ENCODE measurements at regions not wholly inside any gene's neighbourhood (a gene's known extent, or its start where the extent isn't known, plus 50 kb on each side); places are given as distances from the start of the nearest gene placed in this dataset.

DNA sequence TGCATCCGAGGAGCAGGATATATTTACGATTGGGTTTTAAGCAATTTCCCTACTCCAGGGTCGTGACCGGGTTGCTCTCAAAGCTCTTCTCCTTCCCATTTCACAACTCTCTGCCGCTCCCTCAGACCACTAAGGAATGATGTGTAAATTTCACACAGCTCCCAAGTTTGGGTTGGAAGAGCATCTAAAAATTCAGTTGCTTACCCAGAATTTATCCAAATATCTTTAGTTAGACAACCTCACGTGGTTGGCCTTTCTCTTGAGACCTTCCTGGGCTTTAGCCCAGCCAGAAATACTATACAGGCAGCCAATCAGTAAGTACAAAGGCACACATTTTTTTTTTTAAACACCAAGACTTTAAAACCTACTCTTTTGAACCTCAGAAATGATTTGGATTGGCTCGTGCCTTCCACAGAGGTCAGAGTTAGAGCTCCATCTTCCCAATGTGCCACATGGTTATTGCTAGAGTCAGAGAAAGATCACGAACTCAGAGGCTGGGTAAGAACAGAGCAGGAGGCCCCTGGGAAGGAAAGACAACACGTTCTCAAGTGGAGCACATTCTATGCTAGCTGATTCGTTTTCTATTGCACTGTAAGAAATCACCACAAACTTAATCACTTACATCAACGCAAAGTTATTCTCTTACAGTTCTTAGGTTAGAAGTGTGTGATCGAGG is 335.4 kb upstream of the MGMT start:
- Histone ChIP-seq H3K9me3 (ENCODE audit: control insufficient read depth in 2 of 2, low read length in 2 of 2) (no peaks in the 10 kb centered on the region), H3K9ac (ENCODE audit: low read length in 2 of 2) (no peak overlapping the region), H3K4me3 (ENCODE audit: low read length in 2 of 2) (no peak overlapping the region), H3K36me3 (ENCODE audit: control insufficient read depth in 2 of 2, insufficient read depth in 2 of 2, low read length in 2 of 2) (no peaks in the 10 kb centered on the region), H3K4me1 (ENCODE audit: control insufficient read depth, insufficient read depth, low read length) (peaks cover 5% of the 10 kb centered on the region), H3K27me3 (ENCODE audit: control insufficient read depth in 1 of 2, insufficient read depth in 2 of 2, low read length in 2 of 2) (peaks cover 2 to 6% of the 10 kb centered on the region in 2 donors), H3K27ac (ENCODE audit: low read length) (no peak overlapping the region)

DNA sequence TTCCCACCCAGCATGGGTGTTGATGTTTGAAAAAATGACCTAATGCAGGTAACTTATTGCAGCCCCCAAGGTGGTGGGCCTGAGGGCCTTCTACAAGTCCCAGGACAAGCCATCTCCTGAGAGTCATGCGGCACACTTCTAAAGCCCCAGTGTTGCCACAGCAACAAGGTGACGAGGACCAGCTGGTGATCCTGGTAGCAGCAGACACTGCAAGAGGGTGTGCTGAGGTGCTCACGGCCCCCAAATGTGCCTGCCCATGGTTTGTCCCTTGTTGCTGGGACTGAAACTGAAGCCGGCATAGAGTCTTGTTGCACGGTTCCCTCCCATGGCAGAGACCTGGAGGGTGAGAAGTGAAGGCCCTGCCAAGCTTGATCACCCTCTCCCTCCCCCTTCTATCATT is 333.2 kb upstream of the MGMT start:
- Histone ChIP-seq H3K36me3 (ENCODE audit: control insufficient read depth in 2 of 2, insufficient read depth in 2 of 2, low read length in 2 of 2) (no peaks in the 10 kb centered on the region), H3K9ac (ENCODE audit: low read length in 2 of 2) (no peak overlapping the region), H3K27ac (ENCODE audit: low read length) (no peak overlapping the region), H3K27me3 (ENCODE audit: control insufficient read depth in 1 of 2, insufficient read depth in 2 of 2, low read length in 2 of 2) (peaks cover 2 to 12% of the 10 kb centered on the region in 2 donors), H3K4me1 (ENCODE audit: control insufficient read depth, insufficient read depth, low read length) (peaks cover 5% of the 10 kb centered on the region), H3K9me3 (ENCODE audit: control insufficient read depth in 2 of 2, low read length in 2 of 2) (no peaks in the 10 kb centered on the region), H3K4me3 (ENCODE audit: low read length in 2 of 2) (no peak overlapping the region)

DNA sequence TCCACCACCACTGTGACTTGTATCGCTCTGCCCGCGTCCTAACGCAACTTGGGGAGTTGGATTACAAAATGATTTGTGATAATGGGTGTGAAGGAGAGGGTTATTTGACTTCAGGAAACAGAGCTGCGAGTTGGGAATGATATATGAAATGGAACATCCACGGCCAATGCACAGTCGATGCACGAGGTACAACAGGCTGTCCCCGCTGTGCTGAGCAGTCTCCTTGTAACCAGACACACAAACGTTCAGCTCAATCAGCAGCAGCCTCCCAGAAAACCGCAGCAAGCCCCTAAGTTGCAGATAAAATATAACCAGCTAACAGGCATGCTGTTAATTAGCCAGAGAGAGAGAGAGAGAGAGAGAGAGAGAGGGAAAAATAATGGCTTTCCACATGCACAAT is 332.7 kb upstream of the MGMT start:
- H3K27me3 ChIP-seq (ENCODE audit: control insufficient read depth in 1 of 2, insufficient read depth in 2 of 2, low read length in 2 of 2) = peaks cover 2 to 12% of the 10 kb centered on the region in 2 donors
- H3K9ac ChIP-seq (ENCODE audit: low read length in 2 of 2) = no peak overlapping the region
- H3K27ac ChIP-seq (ENCODE audit: low read length) = no peak overlapping the region
- H3K36me3 ChIP-seq (ENCODE audit: control insufficient read depth in 2 of 2, insufficient read depth in 2 of 2, low read length in 2 of 2) = no peaks in the 10 kb centered on the region
- H3K4me3 ChIP-seq (ENCODE audit: low read length in 2 of 2) = no peak overlapping the region
- H3K4me1 ChIP-seq (ENCODE audit: control insufficient read depth, insufficient read depth, low read length) = peaks cover 5% of the 10 kb centered on the region
- H3K9me3 ChIP-seq (ENCODE audit: control insufficient read depth in 2 of 2, low read length in 2 of 2) = no peaks in the 10 kb centered on the region

DNA sequence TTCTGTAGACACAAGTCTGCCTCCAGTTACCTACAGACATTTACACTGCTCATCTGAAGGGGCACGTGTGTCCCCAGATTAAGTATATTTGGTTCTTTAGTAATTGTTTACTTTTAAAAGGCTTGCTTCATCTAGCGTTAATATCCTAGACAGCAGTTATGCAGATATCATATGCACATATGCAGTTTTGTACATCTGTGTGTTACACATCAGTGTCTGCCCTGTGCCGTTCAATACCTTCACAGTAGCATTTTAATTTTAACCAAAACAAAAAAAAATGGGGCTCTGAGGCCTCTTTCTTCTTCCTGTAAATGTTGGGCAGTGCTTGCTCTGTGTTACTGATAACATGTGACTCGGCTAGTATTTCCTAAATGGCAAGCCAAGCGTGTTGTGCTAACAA is 331.4 kb upstream of the MGMT start:
- Histone ChIP-seq H3K27ac (ENCODE audit: low read length) (no peak overlapping the region), H3K4me1 (ENCODE audit: control insufficient read depth, insufficient read depth, low read length) (peaks cover 5% of the 10 kb centered on the region), H3K36me3 (ENCODE audit: control insufficient read depth in 2 of 2, insufficient read depth in 2 of 2, low read length in 2 of 2) (no peaks in the 10 kb centered on the region), H3K9ac (ENCODE audit: low read length in 2 of 2) (no peak overlapping the region), H3K4me3 (ENCODE audit: low read length in 2 of 2) (no peak overlapping the region), H3K27me3 (ENCODE audit: control insufficient read depth in 1 of 2, insufficient read depth in 2 of 2, low read length in 2 of 2) (peaks cover 0 to 12% of the 10 kb centered on the region in 2 donors), H3K9me3 (ENCODE audit: control insufficient read depth in 2 of 2, low read length in 2 of 2) (no peaks in the 10 kb centered on the region)

DNA sequence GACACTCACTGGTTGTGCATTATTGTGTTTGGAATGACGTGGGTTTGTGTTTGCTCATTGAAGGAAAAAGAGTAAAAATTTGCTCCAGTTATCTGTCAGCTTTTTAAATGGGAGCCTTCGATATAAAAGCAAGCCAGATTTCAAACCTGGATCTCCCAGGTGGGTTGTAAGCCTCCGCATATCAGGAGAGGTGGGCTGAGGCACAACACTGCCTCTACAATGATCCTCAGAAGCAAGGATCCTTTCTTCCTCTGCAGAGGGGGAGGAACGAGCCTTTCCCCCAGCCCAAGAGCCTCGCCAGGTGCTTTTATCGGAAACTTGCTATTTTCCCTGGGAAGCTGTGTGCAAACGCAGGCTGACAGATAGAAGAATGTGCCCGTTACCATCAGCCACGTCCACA is 331.0 kb upstream of the MGMT start:
- Histone ChIP-seq H3K4me3 (ENCODE audit: low read length in 2 of 2) (no peak overlapping the region), H3K27me3 (ENCODE audit: control insufficient read depth in 1 of 2, insufficient read depth in 2 of 2, low read length in 2 of 2) (peaks cover 0 to 12% of the 10 kb centered on the region in 2 donors), H3K9me3 (ENCODE audit: control insufficient read depth in 2 of 2, low read length in 2 of 2) (no peaks in the 10 kb centered on the region), H3K36me3 (ENCODE audit: control insufficient read depth in 2 of 2, insufficient read depth in 2 of 2, low read length in 2 of 2) (no peaks in the 10 kb centered on the region), H3K9ac (ENCODE audit: low read length in 2 of 2) (no peak overlapping the region), H3K4me1 (ENCODE audit: control insufficient read depth, insufficient read depth, low read length) (peaks cover 3% of the 10 kb centered on the region), H3K27ac (ENCODE audit: low read length) (no peak overlapping the region)

DNA sequence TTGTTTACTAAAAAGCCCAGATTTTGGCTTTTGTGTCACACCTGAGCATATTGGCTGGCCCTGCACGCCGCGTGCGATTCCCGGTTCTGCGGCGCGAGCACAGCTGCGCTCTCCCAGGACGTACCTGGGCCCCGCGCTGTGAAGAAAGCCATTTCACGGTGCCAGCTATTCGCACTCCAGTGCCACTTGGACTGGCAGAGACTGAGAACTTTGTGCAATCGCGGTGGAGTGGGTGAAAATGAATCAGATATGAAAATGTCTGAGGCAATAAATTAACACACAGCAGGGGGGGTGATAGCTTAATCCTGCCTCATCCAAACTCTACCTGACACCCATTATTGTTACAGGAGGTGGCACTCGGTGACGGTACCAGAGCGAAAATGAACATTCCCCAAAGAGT is 330.1 kb upstream of the MGMT start:
- no peaks in the 10 kb centered on the region for H3K9me3 ChIP-seq (ENCODE audit: control insufficient read depth in 2 of 2, low read length in 2 of 2)
- no peak overlapping the region for H3K4me3 ChIP-seq (ENCODE audit: low read length in 2 of 2)
- H3K4me1 ChIP-seq (ENCODE audit: control insufficient read depth, insufficient read depth, low read length) = peaks cover 2% of the 10 kb centered on the region
- H3K9ac ChIP-seq (ENCODE audit: low read length in 2 of 2) = no peak overlapping the region
- H3K27ac ChIP-seq (ENCODE audit: low read length) = no peak overlapping the region
- H3K36me3 ChIP-seq (ENCODE audit: control insufficient read depth in 2 of 2, insufficient read depth in 2 of 2, low read length in 2 of 2) = no peaks in the 10 kb centered on the region
- peaks cover 0 to 12% of the 10 kb centered on the region in 2 donors for H3K27me3 ChIP-seq (ENCODE audit: control insufficient read depth in 1 of 2, insufficient read depth in 2 of 2, low read length in 2 of 2)

DNA sequence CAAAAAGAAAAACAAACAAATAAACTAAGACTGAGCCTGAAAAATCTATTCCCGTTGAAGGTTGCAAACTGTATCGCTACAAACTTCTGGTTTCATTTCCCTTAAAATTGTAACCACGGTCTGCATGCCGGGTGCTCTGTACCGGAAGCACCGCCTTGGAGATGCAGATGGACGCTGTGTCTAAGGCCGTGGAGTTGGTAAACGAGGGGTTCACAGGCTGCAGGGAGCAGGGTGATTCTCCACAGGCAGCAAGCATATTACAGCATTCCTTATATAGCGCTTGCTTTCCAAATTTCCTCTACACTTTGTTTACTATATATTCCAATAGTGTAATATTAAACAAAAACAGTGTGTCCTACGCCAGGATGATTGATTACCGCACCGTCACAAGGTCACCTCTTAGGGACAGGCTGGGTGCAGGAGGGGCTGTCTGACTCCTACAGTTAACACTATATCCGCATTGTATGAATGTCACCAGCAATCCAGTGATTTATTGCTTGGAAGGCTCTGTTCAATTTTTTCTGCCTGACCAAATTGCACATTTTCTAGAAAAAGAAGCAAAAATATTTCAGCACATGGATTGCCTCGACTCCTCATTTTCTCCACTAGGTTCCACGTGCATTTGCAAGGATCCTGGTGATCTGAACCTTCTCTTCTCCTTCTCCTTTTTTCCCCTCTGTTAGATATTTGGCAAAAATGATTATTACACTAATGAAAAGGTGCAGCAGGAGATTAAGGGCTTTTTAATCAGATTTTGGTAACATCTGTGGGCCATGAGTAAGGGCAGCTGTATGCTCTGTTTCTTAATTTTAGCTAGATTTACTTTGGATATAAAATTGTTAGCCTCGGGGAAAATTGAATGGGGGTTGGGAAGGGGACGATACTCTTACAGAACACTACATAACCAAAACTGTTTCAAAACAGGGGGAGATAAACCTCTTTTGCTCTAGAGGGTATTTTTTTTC is 325.8 kb upstream of the MGMT start:
- H3K4me1 ChIP-seq (ENCODE audit: control insufficient read depth, insufficient read depth, low read length) = peaks cover 2% of the 10 kb centered on the region
- peak overlapping the region in 1 of 2 donors; percentile 15 for H3K4me3 ChIP-seq (ENCODE audit: low read length in 2 of 2)
- H3K9ac ChIP-seq (ENCODE audit: low read length in 2 of 2) = no peak overlapping the region
- no peak overlapping the region for H3K27ac ChIP-seq (ENCODE audit: low read length)
- H3K36me3 ChIP-seq (ENCODE audit: control insufficient read depth in 2 of 2, insufficient read depth in 2 of 2, low read length in 2 of 2) = no peaks in the 10 kb centered on the region
- H3K9me3 ChIP-seq (ENCODE audit: control insufficient read depth in 2 of 2, low read length in 2 of 2) = no peaks in the 10 kb centered on the region
- H3K27me3 ChIP-seq (ENCODE audit: control insufficient read depth in 1 of 2, insufficient read depth in 2 of 2, low read length in 2 of 2) = peaks cover 0 to 6% of the 10 kb centered on the region in 2 donors

DNA sequence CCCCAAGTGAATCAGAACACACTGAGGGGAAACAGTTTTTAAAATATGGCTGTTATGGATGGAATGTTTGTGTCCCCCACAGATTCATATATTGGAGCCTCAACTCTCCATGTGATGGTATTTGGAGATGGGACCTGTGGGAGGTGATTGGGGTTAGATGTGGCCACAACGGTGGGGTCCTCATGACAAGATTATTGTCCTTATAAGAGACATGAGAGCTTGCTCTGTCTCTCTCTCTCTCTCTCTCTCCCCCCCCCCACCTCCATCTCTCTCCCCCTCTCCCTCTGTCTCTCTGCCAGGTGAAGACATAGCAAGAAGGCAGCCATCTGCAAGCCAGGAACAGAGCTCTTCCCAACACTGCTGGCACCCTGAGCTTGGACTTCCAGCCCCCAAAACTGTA is 315.8 kb upstream of the MGMT start:
- Histone ChIP-seq H3K27me3 (ENCODE audit: control insufficient read depth in 1 of 2, insufficient read depth in 2 of 2, low read length in 2 of 2) (peaks cover 0 to 2% of the 10 kb centered on the region in 2 donors), H3K36me3 (ENCODE audit: control insufficient read depth in 2 of 2, insufficient read depth in 2 of 2, low read length in 2 of 2) (no peaks in the 10 kb centered on the region), H3K4me1 (ENCODE audit: control insufficient read depth, insufficient read depth, low read length) (no peaks in the 10 kb centered on the region), H3K27ac (ENCODE audit: low read length) (no peak overlapping the region), H3K4me3 (ENCODE audit: low read length in 2 of 2) (no peak overlapping the region), H3K9ac (ENCODE audit: low read length in 2 of 2) (no peak overlapping the region), H3K9me3 (ENCODE audit: control insufficient read depth in 2 of 2, low read length in 2 of 2) (peaks cover 0 to 4% of the 10 kb centered on the region in 2 donors)

DNA sequence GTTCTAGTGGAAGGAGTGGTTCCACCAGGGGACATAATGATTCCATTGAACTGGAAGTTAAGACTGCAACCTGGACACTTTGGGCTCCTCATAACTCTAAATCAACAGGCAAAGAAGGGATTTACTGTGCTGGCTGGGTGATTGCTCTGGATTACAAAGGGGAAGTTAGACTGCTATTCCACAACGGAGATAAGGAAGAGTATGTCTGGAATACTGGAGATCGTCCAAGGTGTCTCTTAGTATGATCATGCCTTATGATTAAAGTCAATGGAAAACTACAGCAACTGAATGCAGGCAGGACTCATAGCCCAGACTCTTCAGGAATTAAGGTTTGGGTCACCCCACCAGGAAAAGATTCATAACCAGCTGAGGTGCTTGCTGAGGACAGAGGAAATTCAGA is 310.6 kb upstream of the MGMT start:
- peaks cover 3 to 8% of the 10 kb centered on the region in 2 donors for H3K9me3 ChIP-seq (ENCODE audit: control insufficient read depth in 2 of 2, low read length in 2 of 2)
- H3K4me1 ChIP-seq (ENCODE audit: control insufficient read depth, insufficient read depth, low read length) = no peaks in the 10 kb centered on the region
- no peaks in the 10 kb centered on the region for H3K27me3 ChIP-seq (ENCODE audit: control insufficient read depth in 1 of 2, insufficient read depth in 2 of 2, low read length in 2 of 2)
- H3K9ac ChIP-seq (ENCODE audit: low read length in 2 of 2) = no peak overlapping the region
- no peaks in the 10 kb centered on the region for H3K36me3 ChIP-seq (ENCODE audit: control insufficient read depth in 2 of 2, insufficient read depth in 2 of 2, low read length in 2 of 2)
- no peak overlapping the region for H3K27ac ChIP-seq (ENCODE audit: low read length)
- H3K4me3 ChIP-seq (ENCODE audit: low read length in 2 of 2) = no peak overlapping the region

DNA sequence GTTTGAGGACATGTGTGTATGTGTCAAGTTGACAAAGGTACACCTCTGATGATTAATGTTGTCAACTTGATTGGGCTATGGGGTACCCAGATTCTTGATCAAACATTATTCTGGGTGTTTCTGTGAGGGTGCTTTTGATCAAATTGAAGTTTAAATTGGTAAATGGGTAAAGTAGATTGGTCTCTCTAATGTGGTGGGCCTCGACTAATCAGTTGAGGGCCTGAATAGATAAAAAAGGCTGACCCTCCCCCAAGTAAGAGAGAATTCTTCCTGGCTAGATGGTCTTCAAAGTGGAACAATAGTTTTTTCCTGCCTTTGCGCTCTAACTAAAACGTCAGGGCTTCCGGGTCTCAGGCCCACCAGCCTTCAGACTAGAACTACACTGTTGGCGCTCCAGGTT is 309.9 kb upstream of the MGMT start:
- no peaks in the 10 kb centered on the region for H3K36me3 ChIP-seq (ENCODE audit: control insufficient read depth in 2 of 2, insufficient read depth in 2 of 2, low read length in 2 of 2)
- H3K9ac ChIP-seq (ENCODE audit: low read length in 2 of 2) = no peak overlapping the region
- peaks cover 4 to 8% of the 10 kb centered on the region in 2 donors for H3K9me3 ChIP-seq (ENCODE audit: control insufficient read depth in 2 of 2, low read length in 2 of 2)

DNA sequence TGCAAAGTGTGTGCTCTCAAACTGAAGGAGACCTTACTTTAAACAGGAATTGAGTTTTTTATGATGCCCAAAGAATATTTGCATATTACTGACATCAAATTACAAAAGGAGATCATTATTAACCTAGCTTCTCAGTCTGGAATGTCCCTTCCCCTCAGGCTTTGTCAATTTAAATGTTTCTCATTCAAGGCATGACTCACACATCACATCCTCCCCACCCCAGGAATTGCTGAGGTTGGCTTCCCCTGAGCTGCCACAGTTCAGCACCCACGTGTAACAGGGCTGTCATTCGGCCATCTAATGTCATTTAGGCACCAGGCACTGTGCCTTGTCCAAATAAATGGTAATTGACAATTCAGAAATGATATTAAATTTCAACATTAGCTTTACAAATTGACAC is 305.9 kb upstream of the MGMT start:
- no peaks in the 10 kb centered on the region for H3K36me3 ChIP-seq (ENCODE audit: control insufficient read depth in 2 of 2, insufficient read depth in 2 of 2, low read length in 2 of 2)
- H3K9me3 ChIP-seq (ENCODE audit: control insufficient read depth in 2 of 2, low read length in 2 of 2) = peaks cover 4% of the 10 kb centered on the region in 2 donors
- no peaks in the 10 kb centered on the region for H3K27me3 ChIP-seq (ENCODE audit: control insufficient read depth in 1 of 2, insufficient read depth in 2 of 2, low read length in 2 of 2)
- no peaks in the 10 kb centered on the region for H3K4me1 ChIP-seq (ENCODE audit: control insufficient read depth, insufficient read depth, low read length)
- H3K27ac ChIP-seq (ENCODE audit: low read length) = no peak overlapping the region
- H3K9ac ChIP-seq (ENCODE audit: low read length in 2 of 2) = no peak overlapping the region
- H3K4me3 ChIP-seq (ENCODE audit: low read length in 2 of 2) = no peak overlapping the region

More for the DNA sequence above, 309.9 kb upstream of the MGMT start:
- H3K4me1 ChIP-seq (ENCODE audit: control insufficient read depth, insufficient read depth, low read length) = no peaks in the 10 kb centered on the region
- no peaks in the 10 kb centered on the region for H3K27me3 ChIP-seq (ENCODE audit: control insufficient read depth in 1 of 2, insufficient read depth in 2 of 2, low read length in 2 of 2)
- no peak overlapping the region for H3K4me3 ChIP-seq (ENCODE audit: low read length in 2 of 2)
- H3K27ac ChIP-seq (ENCODE audit: low read length) = no peak overlapping the region
